HFFc6 (cell line): ENCODE measurements at regions not wholly inside any gene's neighbourhood (a gene's known extent, or its start where the extent isn't known, plus 50 kb on each side); places are given as distances from the start of the nearest gene placed in this dataset.

Experiments
- DNase-seq: peaks from one replicate; pipeline ENCODE4 v3.0.0-alpha.2; 2018
- H3K27ac Mint-ChIP-seq: 2 replicates; pipeline ENCODE4 v1.8.0; 2020; ENCODE audit warnings: mild to moderate bottlenecking, mixed read lengths
- H3K27me3 Mint-ChIP-seq: 2 replicates; pipeline ENCODE4 v1.8.0; 2021; ENCODE audit warnings: mild to moderate bottlenecking, moderate library complexity, mixed read lengths; ENCODE audit not compliant: insufficient read depth
- H3K36me3 Mint-ChIP-seq: 2 replicates; pipeline ENCODE4 v1.8.0; 2021; ENCODE audit warnings: low read depth, mixed read lengths
- H3K4me1 Mint-ChIP-seq: 2 replicates; pipeline ENCODE4 v1.8.0; 2020; ENCODE audit warnings: low read depth, mixed read lengths
- H3K4me3 Mint-ChIP-seq: 2 replicates; pipeline ENCODE4 v1.8.0; 2020; ENCODE audit warnings: mild to moderate bottlenecking, moderate library complexity, mixed read lengths
- H3K9me3 Mint-ChIP-seq: 2 replicates; pipeline ENCODE4 v1.8.0; 2020; ENCODE audit warnings: mild to moderate bottlenecking, mixed read lengths
- TF ChIP-seq, protein P1 (sequence below): fragments of 200-600 bp; sonication (generic); IDR thresholded peaks from 2 replicates; pipeline ENCODE4 v1.5.0; 2021; ENCODE audit warnings: antibody characterized with exemption, mild to moderate bottlenecking

DNA sequence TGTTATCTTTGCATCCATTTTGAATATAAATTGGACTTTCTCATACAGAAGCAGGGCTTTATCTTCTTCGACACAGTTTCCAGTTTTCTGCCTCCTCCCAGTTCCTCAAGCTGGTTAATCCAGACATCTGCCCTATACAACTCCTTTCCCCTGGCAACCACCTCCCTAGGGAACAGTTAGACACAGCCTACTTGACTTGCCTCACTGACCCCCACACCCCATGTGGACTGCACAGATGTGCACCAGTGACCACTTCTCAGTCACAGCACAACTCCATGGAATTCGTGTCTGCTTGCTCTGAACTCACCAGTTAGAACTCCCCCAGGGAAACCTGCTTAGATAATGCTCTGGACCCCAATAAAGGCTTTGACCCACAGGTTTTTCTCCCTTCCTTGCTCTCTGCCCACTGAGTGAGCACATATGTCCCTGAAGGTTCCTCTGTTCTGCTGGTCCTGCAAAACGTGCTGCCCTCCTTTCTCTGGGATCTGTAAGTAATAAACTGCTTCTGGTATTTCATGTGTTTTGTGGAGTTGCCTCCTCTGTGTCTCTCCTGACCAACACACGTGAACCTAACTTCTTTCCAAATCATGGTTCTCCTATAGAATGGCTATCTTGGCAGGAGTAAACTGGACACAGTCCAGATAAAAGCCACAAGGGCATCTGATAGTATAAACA, 351.2 kb downstream of the CD83 start:
- Mint-ChIP-seq H3K36me3 (peaks cover 4% of the 10 kb centered on the region; the same call in 1 of the 2 replicates), H3K9me3 (no peaks in the 10 kb centered on the region), H3K27me3 (no peaks in the 10 kb centered on the region), H3K27ac (no peak overlapping the region), H3K4me3 (no peak overlapping the region), H3K4me1 (peaks cover 45% of the 10 kb centered on the region)
- no peak for DNase-seq
- TF ChIP-seq, protein P1, sequence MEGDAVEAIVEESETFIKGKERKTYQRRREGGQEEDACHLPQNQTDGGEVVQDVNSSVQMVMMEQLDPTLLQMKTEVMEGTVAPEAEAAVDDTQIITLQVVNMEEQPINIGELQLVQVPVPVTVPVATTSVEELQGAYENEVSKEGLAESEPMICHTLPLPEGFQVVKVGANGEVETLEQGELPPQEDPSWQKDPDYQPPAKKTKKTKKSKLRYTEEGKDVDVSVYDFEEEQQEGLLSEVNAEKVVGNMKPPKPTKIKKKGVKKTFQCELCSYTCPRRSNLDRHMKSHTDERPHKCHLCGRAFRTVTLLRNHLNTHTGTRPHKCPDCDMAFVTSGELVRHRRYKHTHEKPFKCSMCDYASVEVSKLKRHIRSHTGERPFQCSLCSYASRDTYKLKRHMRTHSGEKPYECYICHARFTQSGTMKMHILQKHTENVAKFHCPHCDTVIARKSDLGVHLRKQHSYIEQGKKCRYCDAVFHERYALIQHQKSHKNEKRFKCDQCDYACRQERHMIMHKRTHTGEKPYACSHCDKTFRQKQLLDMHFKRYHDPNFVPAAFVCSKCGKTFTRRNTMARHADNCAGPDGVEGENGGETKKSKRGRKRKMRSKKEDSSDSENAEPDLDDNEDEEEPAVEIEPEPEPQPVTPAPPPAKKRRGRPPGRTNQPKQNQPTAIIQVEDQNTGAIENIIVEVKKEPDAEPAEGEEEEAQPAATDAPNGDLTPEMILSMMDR, result no peak

- Mint-ChIP-seq H3K4me1 (peaks cover 45% of the 10 kb centered on the region), H3K36me3 (peaks cover 4% of the 10 kb centered on the region; the same call in 1 of the 2 replicates), H3K27me3 (no peaks in the 10 kb centered on the region), H3K4me3 (no peak overlapping the region), H3K27ac (no peak overlapping the region), H3K9me3 (no peaks in the 10 kb centered on the region)
- no peak for DNase-seq
- TF ChIP-seq, protein P1, result no peak
Measured at GRCh38 chr6:14470101-14470500, 352.5 kb downstream of the CD83 start.

DNA sequence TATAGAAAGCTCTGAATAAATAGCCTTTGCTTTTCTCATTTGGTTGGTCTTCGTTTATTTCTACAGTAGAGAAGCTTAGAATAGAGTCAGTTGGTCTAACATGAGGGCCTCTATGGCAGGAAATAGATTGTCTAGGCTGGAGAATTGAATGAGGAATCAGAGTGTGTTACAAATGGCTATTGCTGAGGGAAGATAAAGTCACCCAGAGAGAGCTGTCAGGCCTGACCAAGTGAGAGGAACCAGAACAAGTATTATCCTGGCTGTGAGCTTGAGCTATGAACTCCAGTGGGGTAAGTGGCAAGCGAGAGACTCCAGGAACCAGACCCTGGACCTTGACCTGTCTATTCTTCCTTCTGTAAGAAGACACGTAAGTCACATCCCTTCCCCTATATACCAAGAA, 353.1 kb downstream of the CD83 start:
- peaks cover 4% of the 10 kb centered on the region; the same call in 1 of the 2 replicates for H3K36me3 Mint-ChIP-seq

GRCh38 chr6:14472255-14472985, 354.8 kb downstream of the CD83 start:
- H3K9me3 Mint-ChIP-seq, result no peaks in the 10 kb centered on the region
- peaks cover 4% of the 10 kb centered on the region; the same call in 1 of the 2 replicates for H3K36me3 Mint-ChIP-seq

More for the DNA sequence above, 353.1 kb downstream of the CD83 start:
- H3K4me1 Mint-ChIP-seq, result peaks cover 44% of the 10 kb centered on the region
- TF ChIP-seq, protein P1, result no peak
- H3K27me3 Mint-ChIP-seq, result no peaks in the 10 kb centered on the region
- no peak overlapping the region for H3K4me3 Mint-ChIP-seq
- DNase-seq, result no peak
- H3K27ac Mint-ChIP-seq, result no peak overlapping the region
- no peaks in the 10 kb centered on the region for H3K9me3 Mint-ChIP-seq

DNA sequence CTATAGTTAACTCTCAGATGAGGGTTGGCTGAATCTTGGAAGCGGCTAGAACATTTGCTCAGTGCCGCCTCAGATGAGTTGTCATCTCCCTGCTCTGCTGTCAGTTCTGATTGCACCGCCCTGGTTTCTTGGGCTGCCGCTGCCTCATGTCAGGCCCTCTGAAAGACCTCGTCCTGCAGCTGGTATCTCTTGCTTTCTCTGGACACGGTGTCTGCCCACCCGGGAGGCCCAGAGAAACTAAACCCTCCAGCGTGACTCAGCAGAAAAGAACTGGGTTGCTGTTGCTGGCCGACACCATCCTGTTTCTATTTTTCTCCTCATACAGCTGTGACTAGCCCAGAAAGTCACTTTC, 355.4 kb downstream of the CD83 start:
- Mint-ChIP-seq H3K9me3 (no peaks in the 10 kb centered on the region), H3K27ac (peak overlapping the region; percentile 69), H3K4me3 (no peak overlapping the region), H3K4me1 (peaks cover 21% of the 10 kb centered on the region), H3K27me3 (no peaks in the 10 kb centered on the region), H3K36me3 (peaks cover 4% of the 10 kb centered on the region; the same call in 1 of the 2 replicates)
- no peak for DNase-seq
- TF ChIP-seq, protein P1, result no peak

More at GRCh38 chr6:14472255-14472985, 354.8 kb downstream of the CD83 start:
- DNase-seq, result no peak
- TF ChIP-seq, protein P1, result no peak
- no peaks in the 10 kb centered on the region for H3K27me3 Mint-ChIP-seq
- H3K27ac Mint-ChIP-seq, result peak overlapping the region; percentile 69; the same call in 1 of the 2 replicates
- H3K4me1 Mint-ChIP-seq, result peaks cover 26% of the 10 kb centered on the region
- H3K4me3 Mint-ChIP-seq, result no peak overlapping the region
